GM19438 (cell line): ENCODE measurements at regions not wholly inside any gene's neighbourhood (a gene's known extent, or its start where the extent isn't known, plus 50 kb on each side); places are given as distances from the start of the nearest gene placed in this dataset.
"Not testable (repeated sequence)": the region's sequence is repeated elsewhere in the genome, so short reads cannot be mapped to it uniquely, and the experiment has no call there.

Experiments
- ATAC-seq: cut with Tn5 transposase; IDR thresholded peaks from one replicate; pipeline ENCODE4 v1.9.1; 2021; ENCODE audit warnings: low read depth; ENCODE audit not compliant: unreplicated experiment

DNA sequence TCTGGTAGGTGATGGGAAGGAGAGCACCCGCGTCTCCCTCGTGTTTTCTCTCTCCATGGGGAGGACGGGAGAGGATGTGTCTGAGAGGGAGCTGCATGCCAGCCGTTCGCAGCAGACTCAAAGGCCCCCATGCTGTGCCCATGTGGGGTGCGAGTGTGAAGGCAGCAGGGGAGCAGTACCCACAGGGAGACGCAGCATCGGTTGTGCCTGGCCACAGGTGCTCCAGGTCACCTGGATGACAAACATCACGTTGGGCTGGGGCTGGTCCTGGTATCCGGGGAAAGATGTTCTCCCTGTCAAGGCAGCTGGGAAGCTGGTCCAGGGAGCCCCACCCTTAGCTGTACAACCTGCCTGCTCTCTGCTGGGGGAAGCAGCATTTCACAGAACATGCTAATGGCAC is 119.5 kb upstream of the SALL3 start:
- ATAC-seq = no peak

DNA sequence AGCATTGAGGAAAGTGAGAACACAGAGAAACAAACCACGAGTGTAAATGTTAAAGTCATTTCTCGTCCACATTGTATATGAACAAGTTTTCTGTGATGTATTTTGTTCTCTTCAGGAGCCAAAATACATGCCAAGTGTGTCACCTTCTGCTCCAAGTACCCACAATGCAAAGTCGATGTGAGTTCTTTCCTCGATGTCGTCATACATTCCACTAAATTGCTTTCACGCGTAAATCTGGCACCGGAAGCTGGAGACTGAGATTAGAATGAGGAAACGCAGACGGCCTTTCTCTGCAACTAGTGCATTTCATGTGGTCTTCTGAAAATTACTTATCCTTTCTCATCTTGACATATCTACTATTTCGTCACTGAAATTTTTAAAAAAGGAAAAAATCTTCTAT is 118.5 kb upstream of the SALL3 start:
- no peak for ATAC-seq

DNA sequence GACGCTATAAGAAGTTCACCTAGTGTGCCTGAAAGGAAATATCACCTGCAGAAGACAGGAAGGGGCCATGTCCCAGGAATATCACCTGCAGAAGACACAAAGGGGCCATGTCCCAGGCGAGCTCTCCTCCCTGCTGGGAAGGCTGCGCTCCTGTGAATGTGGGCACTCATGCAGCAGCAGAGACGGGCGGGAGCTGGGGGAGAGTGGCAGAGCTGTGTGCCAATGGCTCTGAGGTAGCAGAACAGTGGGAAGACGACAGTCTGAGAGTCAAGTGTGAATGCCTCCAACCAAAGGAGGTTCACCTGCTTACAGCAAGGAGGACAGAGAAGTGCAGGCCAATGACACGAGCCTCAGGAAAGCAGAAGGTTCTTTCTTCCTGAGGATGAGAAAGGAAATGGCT is 117.9 kb upstream of the SALL3 start:
- ATAC-seq = no peak

DNA sequence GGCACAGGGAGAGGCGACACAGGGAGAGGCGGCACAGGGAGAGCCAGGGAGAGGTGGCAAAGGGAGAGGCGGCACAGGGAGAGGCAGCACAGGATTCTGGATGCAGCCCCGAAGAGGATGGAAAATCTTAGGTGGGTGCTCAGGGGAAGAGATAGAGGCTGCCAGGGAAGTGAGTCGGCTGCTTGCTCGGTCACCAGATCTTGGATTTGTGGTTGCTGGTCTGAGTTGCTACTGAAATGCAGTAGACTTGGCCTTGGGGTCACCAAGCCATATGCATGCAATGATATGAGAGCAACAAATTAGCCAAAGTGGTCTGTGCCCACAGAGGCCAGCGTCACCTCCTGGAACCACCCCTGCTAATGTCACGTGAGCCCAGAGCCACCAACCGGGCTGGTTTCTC is 117.2 kb upstream of the SALL3 start:
- ATAC-seq = no peak

DNA sequence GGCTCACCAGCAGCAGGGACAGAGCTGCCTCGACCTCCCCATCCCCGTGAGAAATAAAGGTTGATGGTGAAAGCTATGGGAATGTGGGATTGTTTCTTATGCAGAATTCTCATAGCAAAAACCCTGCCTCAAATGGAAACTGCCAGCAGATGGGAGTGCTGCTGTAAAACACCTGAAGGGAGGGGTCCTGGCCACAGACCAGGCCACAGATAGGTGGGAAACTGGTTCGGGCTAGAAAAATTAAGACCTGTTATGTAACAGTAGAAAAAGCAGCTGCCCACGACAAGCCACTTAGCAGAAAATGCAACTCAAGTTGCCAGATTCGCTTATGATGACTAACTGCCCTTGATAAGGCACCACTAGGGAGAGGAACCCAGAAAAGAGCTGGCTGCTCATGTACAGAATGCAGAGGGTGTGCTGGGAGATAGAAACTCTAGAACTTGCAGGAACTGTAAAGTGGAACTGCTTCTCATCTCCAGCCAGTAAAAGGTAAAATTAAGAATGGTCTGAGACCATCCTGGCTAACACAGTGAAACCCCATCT is 114.5 kb upstream of the SALL3 start:
- ATAC-seq = no peak

DNA sequence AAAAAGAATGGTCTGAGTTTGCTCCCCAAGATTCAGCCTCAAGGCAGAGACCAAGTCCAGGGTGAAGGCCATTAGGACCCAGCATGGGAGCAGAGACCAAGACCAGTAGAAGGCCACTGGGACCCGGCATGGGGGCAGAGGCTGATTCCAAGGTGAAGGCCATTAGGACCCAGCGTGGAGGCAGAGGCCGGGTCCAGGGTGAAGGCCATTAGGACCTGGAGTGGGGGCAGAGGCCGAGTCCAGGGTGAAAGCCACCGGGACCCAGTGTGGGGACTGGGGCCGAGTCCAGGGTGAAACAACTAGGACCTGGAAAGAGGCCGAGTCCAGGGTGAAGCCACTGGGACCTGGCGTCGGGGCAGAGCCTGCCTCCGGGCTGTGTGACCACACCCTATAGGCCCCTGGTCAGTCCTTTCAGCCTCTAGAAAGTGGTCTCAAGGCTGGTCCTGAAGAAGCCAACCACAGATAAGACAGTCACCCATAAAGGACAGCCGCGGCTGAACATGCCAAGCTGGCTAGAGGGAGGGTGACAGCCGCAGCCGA is 113.8 kb upstream of the SALL3 start:
- ATAC-seq = no peak

DNA sequence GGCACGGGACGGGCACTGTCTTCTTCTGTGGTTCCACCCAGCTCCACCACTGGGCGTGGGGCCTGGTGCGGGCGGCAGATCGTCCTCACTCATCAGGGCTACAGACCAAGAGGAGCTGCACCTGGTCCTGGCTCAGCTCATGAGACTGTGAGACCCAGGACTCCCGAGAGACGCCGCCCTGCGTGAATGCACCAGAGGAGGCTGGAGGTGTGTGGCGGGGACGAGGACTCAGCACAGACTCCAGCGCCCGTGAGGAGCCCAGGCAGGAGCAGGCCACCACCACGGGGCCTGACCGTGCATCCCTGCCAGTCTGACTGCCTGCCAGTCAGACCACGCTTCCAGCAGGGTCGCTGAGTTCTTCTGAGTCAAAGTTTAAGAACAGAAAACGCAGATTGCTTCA is 112.5 kb upstream of the SALL3 start:
- no peak for ATAC-seq

DNA sequence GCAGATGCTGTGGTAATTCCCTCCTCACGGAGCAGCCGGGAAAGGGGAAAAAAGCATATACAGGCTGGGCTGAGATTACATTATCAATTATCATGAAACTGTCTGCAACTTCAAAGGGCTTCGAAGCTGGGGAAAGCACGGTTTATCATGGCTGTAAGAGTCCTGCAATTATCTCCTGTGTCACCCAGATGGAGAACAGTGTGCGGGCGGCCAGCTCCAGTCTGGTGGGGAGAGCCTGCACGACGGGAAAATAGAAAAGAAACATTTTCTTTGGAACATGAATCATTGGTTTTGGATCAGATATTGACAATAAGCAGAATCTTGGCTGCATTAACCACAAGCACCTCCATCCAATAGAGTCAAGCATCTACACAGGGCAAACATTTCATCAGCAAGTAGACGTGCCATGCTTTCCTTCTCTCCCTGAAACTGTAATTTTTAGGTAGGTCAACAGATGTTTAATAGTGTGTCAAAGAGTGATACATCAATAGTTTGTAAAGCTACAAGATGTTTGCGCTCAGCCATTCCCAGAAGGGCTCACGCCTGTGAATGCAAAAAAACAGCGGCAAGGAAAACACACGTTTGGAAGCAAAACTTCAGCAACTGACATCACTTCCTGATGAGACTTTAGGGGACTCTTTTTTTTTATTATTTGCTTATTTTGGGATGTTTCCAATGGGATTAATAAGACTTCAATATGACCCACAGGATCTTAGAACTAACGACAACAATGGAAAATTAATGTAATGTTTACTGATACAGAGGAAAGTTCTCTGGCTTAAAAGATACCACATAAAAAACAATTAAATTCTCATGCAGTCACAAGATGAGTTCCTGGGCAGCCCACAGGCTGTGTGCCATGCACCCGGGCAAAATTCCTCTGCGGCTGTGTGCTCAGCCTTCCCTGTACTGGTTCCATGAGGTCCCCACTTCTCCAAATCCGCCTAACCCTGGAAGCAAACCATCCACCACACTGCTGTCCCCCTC is 111.0 kb upstream of the SALL3 start:
- no peak for ATAC-seq

DNA sequence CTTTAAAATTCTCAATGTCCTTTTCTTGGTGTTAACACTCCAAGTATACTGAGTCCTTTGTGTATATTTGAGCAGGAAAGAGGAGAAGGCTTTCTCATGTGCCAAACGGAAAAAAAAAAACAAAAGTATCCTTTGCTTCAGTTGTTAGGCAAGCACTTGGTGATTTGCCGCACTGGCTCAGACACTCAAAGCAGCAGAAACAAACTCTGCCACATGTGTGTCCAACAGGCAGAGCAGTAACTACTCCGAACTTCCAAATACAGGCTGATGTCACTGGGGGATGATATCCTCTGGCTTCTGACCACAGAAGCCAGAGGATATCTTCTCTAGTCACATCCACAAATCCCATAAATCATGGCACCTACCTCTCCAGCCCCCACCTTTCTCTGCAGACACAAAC is 108.0 kb upstream of the SALL3 start:
- ATAC-seq = no peak

DNA sequence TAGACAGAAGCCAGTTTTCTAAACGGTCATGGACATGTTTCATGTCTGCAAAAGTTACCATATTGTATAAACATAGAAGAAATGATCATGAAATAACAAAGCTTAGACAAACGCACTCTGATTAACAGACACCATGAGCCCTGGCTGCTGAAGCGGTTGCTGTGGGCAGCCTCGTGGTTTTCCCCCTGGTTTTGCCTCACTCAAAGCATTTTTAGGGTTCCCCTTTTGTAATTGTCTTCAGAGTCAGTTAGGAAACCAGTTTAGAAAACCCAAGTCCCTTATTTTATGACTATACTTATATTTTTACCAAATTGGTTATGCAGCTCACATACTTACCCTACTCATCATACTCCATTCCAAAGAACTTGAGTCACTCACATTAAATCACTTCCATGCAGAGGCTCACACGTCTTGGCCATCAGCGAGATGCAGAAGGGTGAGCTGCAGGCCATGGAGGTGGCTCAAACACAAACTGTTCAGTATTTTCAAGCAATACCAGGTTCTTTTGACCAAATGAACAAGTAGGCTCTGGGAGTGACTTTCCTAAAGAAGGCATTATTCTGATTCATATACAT is 105.6 kb upstream of the SALL3 start:
- no peak for ATAC-seq

DNA sequence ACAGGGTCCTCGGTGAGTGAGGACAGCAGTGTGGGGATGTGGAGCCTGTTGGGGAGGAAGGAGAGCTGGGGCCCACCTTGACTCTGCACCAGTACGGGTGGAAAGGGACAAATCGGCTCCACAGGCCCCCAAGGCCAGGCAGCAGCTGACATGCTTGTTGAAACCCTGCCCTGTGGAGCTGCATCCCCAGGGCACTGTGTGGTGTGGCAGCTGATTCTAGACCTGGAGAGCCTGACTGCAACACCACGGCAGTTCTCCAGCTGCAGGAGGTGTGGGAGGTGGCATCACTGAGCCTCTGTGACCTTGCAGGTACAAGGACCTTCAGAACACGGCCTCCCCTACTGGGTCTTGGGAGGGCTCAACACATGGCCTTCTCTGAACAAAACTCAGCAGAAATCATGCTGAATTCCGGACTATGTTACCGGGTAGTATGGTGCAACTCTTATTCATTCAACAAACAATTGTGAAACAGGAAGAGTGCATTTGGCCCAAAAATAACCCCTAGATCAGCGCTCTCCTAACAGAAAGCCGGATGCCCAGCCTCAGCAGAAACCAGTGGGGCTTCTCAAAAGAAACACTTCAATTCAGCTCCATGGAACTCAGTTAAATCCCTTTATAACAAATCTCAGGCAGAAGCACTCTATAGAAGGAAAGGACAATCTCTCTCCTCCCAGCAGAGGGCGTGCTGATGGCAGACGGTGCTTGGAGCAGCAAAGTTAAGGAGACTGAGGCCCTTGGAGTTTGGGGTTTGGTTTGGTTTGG is 104.4 kb upstream of the SALL3 start:
- no peak for ATAC-seq

DNA sequence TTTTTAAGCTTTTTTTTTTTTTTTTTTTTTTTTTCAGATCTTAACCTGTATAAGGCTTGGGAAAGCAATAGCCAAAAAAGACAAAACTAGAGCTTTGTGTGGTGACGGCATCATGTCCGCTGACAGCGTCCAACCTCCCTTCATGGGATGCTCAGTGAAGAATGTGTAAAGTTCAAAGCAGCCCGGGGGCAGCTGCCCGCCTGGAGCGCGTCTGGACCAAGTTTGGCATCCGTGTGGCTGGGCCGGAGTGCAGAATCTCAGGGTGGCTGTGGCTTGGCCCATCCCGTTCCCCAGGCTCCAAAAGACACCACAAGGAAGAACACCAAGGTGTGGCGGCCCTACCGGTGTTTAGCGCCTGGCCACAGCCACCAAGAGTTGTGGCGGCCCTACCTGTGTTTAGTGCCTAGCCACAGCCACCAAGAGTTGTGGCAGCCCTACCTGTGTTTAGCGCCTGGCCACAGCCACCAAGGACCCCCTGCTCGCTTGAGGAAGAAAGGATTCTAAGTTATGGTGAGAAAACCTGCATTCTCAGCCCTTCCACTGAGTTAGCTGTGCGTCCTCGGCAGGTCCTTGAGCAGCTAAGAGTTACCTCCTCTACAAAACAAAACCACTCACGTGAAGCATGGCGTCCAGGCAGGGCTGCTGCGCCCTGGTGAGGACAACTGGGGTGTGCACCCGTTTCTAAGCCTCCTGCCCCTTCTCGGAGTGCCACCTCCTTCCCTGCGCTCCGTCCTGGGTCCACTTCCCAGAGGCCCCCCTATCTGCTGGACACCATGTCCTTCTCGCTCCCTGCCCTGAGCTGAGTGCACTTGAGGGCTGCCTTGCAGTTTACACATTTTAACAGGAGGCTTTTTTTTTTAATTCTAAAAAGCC is 103.6 kb upstream of the SALL3 start:
- no peak for ATAC-seq

DNA sequence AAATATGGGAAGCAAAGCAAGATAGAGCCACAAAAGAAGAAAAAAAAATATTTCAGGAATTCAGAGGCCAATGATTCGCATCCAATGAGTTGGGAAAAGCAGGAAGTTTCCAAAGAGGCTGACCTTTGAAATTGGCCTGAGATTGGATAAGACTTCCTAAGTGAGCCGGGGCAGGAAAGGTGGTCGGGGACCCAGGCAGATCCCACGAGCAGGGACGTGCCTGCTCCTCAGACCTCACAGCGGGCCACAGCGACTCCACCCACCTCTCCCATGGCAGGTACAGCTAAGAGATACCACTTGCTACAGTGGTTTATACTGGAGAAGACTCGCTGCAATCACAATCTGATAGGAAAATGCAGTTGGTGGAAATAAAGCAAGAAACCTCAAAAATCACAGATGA is 102.8 kb upstream of the SALL3 start:
- no peak for ATAC-seq

DNA sequence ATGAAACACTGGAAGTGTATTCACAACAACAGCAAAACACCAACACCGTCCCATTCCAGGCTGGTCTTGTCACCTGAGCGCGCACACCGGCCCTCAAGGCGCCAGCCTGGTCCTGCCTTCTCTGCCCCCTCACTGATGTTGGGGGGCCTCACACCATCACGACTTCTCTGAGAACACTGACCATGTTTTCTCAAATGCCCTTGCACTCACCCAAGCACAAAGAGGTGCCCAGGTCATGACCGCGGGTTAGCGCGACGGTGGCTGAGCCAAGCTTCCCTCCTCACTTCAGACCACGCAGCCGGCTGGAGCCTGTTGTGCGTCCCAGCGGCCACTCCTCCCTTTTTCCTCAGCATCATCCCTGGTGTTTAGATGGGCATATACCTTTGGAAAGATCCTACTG is 101.3 kb upstream of the SALL3 start:
- no peak for ATAC-seq

DNA sequence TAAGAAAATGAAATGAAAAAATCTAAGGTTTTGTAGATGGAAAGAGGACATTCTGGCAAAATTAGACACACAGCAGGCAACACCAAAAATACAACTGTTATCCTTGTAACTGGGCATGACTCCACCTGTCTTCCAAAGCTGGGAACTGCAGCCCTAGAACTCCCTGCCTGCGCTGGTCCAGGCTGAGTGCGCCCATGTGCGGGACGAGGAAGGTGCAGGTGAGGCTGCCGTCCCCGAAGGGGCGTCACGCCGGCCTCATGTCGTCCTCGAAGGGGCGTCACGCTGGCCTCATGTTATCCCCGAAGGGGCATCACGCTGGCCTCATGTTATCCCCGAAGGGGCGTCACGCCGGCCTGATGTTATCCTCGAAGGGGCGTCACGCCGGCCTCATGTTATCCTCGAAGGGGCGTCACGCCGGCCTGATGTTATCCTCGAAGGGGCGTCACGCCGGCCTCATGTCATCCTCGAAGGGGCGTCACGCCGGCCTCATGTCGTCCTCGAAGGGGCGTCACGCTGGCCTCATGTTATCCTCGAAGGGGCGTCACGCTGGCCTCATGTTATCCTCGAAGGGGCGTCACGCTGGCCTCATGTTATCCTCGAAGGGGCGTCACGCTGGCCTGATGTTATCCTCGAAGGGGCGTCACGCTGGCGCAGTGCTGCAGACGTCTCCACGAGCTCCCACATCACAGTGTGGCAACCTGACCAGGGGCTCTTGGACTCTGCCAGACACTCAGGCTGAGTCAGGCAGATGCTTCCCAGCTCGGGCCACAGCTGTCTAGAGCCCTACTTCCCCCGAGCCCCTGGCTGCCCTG is 100.3 kb upstream of the SALL3 start:
- ATAC-seq = not testable (repeated sequence)

DNA sequence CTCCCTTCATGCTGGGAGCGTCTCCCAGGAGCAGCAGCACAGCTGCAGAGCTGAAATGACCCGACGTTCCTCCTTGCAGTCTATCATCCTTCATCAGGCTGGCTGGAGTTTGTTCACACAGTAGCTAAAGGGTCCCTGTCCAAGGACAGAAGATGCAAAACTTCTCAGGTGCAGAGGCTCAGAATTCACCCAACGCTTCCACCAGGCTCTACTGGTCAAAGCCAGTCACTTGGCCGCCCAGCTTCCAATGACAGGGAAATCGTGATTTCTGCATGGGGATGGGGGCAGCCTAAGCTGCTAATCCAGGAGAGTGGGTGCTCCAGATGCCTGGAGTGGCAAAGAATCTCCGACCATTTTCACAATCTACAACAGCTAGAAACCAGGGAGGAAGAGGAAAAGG is 97.0 kb upstream of the SALL3 start:
- no peak for ATAC-seq

DNA sequence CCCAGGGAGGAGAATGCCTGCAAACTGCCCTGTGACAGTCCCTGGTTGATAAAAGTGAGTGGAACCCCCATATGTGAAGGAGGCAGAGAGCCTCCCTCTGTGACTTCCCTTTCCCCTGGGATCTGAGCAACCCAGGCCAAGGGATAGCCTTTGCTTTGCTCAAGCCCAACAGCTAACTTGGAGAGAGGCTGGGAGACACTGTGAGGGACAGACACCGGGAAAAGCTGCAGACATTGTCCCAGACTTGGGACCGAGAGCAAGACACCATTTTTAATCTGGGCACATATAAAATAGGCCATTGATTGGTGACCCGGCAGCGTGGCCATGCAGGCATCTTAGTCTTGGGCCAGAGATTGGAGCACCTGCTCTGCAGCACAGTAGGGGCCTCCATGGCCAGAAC is 96.1 kb upstream of the SALL3 start:
- ATAC-seq = no peak

DNA sequence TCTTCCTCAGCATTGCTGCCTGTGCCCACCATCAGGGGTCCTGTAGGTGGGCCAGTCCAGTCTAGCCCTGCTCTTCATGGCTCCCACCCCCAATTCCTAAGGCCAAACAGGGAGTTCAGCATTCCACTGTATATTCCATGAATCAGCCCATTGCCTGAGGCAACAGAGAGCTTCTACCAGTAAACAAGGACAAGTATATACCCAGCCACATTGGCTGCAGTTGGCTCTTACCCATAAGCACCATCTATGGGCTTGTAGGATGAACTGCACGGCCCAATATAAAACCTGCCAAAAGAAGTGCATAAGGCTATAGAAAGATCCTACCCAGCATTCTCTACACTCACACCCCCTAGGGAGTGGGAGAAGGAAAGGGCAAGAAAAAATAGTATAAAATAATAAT is 95.1 kb upstream of the SALL3 start:
- ATAC-seq = no peak

DNA sequence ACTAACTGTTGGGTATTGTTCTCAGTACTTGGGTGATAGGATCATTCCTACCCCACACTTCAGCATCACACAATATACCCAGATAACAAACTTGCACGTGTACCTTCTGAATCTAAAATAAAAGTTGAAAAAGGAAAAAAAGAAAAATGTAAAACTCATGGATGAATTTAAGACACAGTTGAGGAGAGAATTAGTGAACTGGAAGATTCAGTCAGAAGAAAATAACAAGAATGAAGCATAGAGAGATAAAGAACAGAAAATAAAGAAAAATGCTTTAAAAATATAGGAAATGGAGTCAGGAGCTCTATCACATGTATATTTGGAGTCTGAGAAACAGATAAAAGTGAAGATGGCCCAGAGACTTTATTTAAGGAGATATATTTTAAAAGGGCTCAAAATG is 90.4 kb upstream of the SALL3 start:
- no peak for ATAC-seq
